ENCODE measurements at regions not wholly inside any gene's neighbourhood (a gene's known extent, or its start where the extent isn't known, plus 50 kb on each side); places are given as distances from the start of the nearest gene placed in this dataset.
"Not testable (repeated sequence)": the region's sequence is repeated elsewhere in the genome, so short reads cannot be mapped to it uniquely, and the experiment has no call there.

- no peak for DNase-seq
These were observed 91.9 kb upstream of the PRR23C start for GRCh38 chr3:139136469-139137202.

GRCh38 chr3:139140553-139140952 is 95.9 kb upstream of the PRR23C start:
- no peak for DNase-seq

- not testable (repeated sequence) for DNase-seq
These were observed 101.3 kb upstream of the PRR23C start for GRCh38 chr3:139145980-139146379.

GRCh38 chr3:139151530-139151929 is 106.8 kb upstream of the PRR23C start:
- DNase-seq: no peak

GRCh38 chr3:139153434-139153833 is 108.7 kb upstream of the PRR23C start:
- DNase-seq: not testable (repeated sequence)

- no peak for DNase-seq
These were observed 112.7 kb upstream of the PRR23C start for GRCh38 chr3:139157161-139157932.

GRCh38 chr3:139159356-139159755 is 114.7 kb upstream of the PRR23C start:
- DNase-seq: no peak

GRCh38 chr3:139173372-139174108 is 128.8 kb upstream of the PRR23C start:
- no peak for DNase-seq

GRCh38 chr3:139180489-139180888 is 135.8 kb upstream of the PRR23C start:
- no peak for DNase-seq

GRCh38 chr3:139182143-139182542 is 137.5 kb upstream of the PRR23C start:
- DNase-seq: no peak

- DNase-seq: no peak
These were observed 137.9 kb upstream of the PRR23C start for GRCh38 chr3:139182598-139182997.

- no peak for DNase-seq
These were observed 140.8 kb upstream of the PRR23C start for GRCh38 chr3:139185527-139185926.

GRCh38 chr3:139187154-139187553 is 142.5 kb upstream of the PRR23C start:
- no peak for DNase-seq

GRCh38 chr3:139187648-139188047 is 143.0 kb upstream of the PRR23C start:
- no peak for DNase-seq

- no peak for DNase-seq
These were observed 145.3 kb upstream of the PRR23C start for GRCh38 chr3:139189943-139190342.

GRCh38 chr3:139194421-139194820 is 149.4 kb upstream of the MRPS22 start:
- not testable (repeated sequence) for DNase-seq

- not testable (repeated sequence) for DNase-seq
These were observed 147.7 kb upstream of the MRPS22 start for GRCh38 chr3:139196146-139196545.

- no peak for DNase-seq
These were observed 146.6 kb upstream of the MRPS22 start for GRCh38 chr3:139197251-139197650.

- DNase-seq: no peak
These were observed 145.6 kb upstream of the MRPS22 start for GRCh38 chr3:139198186-139198585.

- DNase-seq: no peak
These were observed 144.9 kb upstream of the MRPS22 start for GRCh38 chr3:139198929-139199328.

- DNase-seq: no peak
These were observed 144.3 kb upstream of the MRPS22 start for GRCh38 chr3:139199421-139200010.

GRCh38 chr3:139201446-139202225 is 142.2 kb upstream of the MRPS22 start:
- no peak for DNase-seq
